Right ventricle myocardium superior (tissue), 1 donor: ENCODE measurements at regions not wholly inside any gene's neighbourhood (a gene's known extent, or its start where the extent isn't known, plus 50 kb on each side); places are given as distances from the start of the nearest gene placed in this dataset.

Source experiments
- ATAC-seq: fragments of 200-7000 bp; cut with Tn5 transposase; one replicate; pipeline ENCODE4 v1.9.1; 2020; ENCODE audit warnings: mild to moderate bottlenecking; ENCODE audit not compliant: poor library complexity
- DNase-seq: peaks from one replicate; pipeline ENCODE4 v3.0.0-alpha.2; 2020
- intact Hi-C: fragments of 100-400 bp; cut with DNase I; formaldehyde crosslinking; loops from one replicate; pipeline ENCODE4 v1.11.2; 2022
- donor health status: DM: no; HTN: yes; CAD: no; lungs with severe emphysema.

GRCh38 chr20:7609251-7609650 lies 331.0 kb downstream of the HAO1 start:
- ATAC-seq (no peak), DNase-seq (no peak)
- intact Hi-C loops = no loop called here

GRCh38 chr20:7610681-7611080 lies 329.6 kb downstream of the HAO1 start:
- ATAC-seq (no peak), DNase-seq (no peak)
- intact Hi-C loops = no loop called here

GRCh38 chr20:7617797-7618196 lies 322.5 kb downstream of the HAO1 start:
- ATAC-seq (no peak), DNase-seq (no peak)
- intact Hi-C loops = no loop called here

- intact Hi-C loops = no loop called here
- DNase-seq = no peak
- ATAC-seq = no peak
These were observed 317.8 kb downstream of the HAO1 start for GRCh38 chr20:7622399-7622961.

- intact Hi-C loops = no loop called here
- DNase-seq (no peak), ATAC-seq (no peak)
These were observed 315.4 kb downstream of the HAO1 start for GRCh38 chr20:7624886-7625285.

GRCh38 chr20:7627734-7628663 lies 312.3 kb downstream of the HAO1 start:
- intact Hi-C loops = no loop called here
- no peak for ATAC-seq
- DNase-seq = no peak

- ATAC-seq (no peak), DNase-seq (no peak)
- intact Hi-C loops = no loop called here
These were observed 310.4 kb downstream of the HAO1 start for GRCh38 chr20:7629880-7630279.

GRCh38 chr20:7637184-7637583 lies 303.1 kb downstream of the HAO1 start:
- intact Hi-C loops = no loop called here
- ATAC-seq (no peak), DNase-seq (no peak)

GRCh38 chr20:7650086-7650879 lies 290.0 kb downstream of the HAO1 start:
- intact Hi-C loops = no loop called here
- no peak for DNase-seq
- no peak for ATAC-seq

- DNase-seq (no peak), ATAC-seq (no peak)
- intact Hi-C loops = no loop called here
These were observed 286.0 kb downstream of the HAO1 start for GRCh38 chr20:7654231-7654630.

GRCh38 chr20:7656687-7657467 lies 283.4 kb downstream of the HAO1 start:
- ATAC-seq (no peak), DNase-seq (no peak)
- intact Hi-C loops = no loop called here

GRCh38 chr20:7657569-7657968 lies 282.7 kb downstream of the HAO1 start:
- DNase-seq = no peak
- intact Hi-C loops = no loop called here
- ATAC-seq = no peak

- ATAC-seq = no peak
- intact Hi-C loops = no loop called here
- DNase-seq = no peak
These were observed 280.1 kb downstream of the HAO1 start for GRCh38 chr20:7660165-7660564.

- ATAC-seq (no peak), DNase-seq (no peak)
- intact Hi-C loops = no loop called here
These were observed 274.9 kb downstream of the HAO1 start for GRCh38 chr20:7665376-7665775.

GRCh38 chr20:7667194-7667593 lies 273.1 kb downstream of the HAO1 start:
- DNase-seq (no peak), ATAC-seq (no peak)
- intact Hi-C loops = no loop called here

GRCh38 chr20:7672571-7672970 lies 267.7 kb downstream of the HAO1 start:
- DNase-seq (no peak), ATAC-seq (no peak)
- intact Hi-C loops = no loop called here

- intact Hi-C loops = no loop called here
- no peak for DNase-seq
- no peak for ATAC-seq
These were observed 266.4 kb downstream of the HAO1 start for GRCh38 chr20:7673841-7674240.

GRCh38 chr20:7682916-7683315 lies 257.3 kb downstream of the HAO1 start:
- DNase-seq (no peak), ATAC-seq (no peak)
- intact Hi-C loops = no loop called here

- no peak for DNase-seq
- intact Hi-C loops = no loop called here
- ATAC-seq = no peak
These were observed 253.2 kb downstream of the HAO1 start for GRCh38 chr20:7687065-7687464.
